ENCODE measurements at regions not wholly inside any gene's neighbourhood (a gene's known extent, or its start where the extent isn't known, plus 50 kb on each side); places are given as distances from the start of the nearest gene placed in this dataset.

- TF ChIP-seq CTCF (IDR thresholded peaks at IDR 0.05; ENCODE audit: poor library complexity) (no peak), EZH2 (IDR thresholded peaks at IDR 0.05; ENCODE audit: borderline replicate concordance) (no peak)
Observed at GRCh38 chr2:83972128-83972527, 487.0 kb downstream of the SUCLG1 start.
